Colonic mucosa (tissue), 4 donors: ENCODE measurements at regions not wholly inside any gene's neighbourhood (a gene's known extent, or its start where the extent isn't known, plus 50 kb on each side); places are given as distances from the start of the nearest gene placed in this dataset.

Source experiments
- DNase-seq: peaks from one replicate; pipeline ENCODE4 v3.0.0-alpha.2; 2020
- H3K27ac ChIP-seq: fragments of 200-600 bp; one replicate; pipeline ENCODE4 v1.8.0; 2021
- H3K27me3 ChIP-seq: fragments of 200-600 bp; one replicate; pipeline ENCODE4 v1.8.0; 2021
- H3K36me3 ChIP-seq: fragments of 200-600 bp; one replicate; pipeline ENCODE4 v1.8.0; 2021
- H3K4me1 ChIP-seq: fragments of 200-600 bp; one replicate; pipeline ENCODE4 v1.8.0; 2021; ENCODE audit warnings: mild to moderate bottlenecking
- H3K4me3 ChIP-seq: fragments of 200-600 bp; one replicate; pipeline ENCODE4 v1.8.0; 2021
- H3K9ac ChIP-seq, 2 donors: one replicate each; pipeline ENCODE4 v1.7.0; 2013; ENCODE audit warnings: control low read depth in 2 of 2, low read depth in 2 of 2, low read length in 2 of 2
- H3K9me3 ChIP-seq: fragments of 200-600 bp; one replicate; pipeline ENCODE4 v1.8.0; 2021
- CTCF ChIP-seq: fragments of 200-600 bp; IDR thresholded peaks from one replicate; pipeline ENCODE4 v1.8.0; 2022; ENCODE audit warnings: antibody characterized with exemption, mild to moderate bottlenecking
- intact Hi-C: fragments of 100-400 bp; cut with DNase I; formaldehyde crosslinking; loops from one replicate; pipeline ENCODE4 v1.14.1; 2022
- donor health status: healthy.
- donor health status: DM: no; HTN: no; CAD: no.
- donor health status: DM: no; HTN: no; CAD: no.

DNA sequence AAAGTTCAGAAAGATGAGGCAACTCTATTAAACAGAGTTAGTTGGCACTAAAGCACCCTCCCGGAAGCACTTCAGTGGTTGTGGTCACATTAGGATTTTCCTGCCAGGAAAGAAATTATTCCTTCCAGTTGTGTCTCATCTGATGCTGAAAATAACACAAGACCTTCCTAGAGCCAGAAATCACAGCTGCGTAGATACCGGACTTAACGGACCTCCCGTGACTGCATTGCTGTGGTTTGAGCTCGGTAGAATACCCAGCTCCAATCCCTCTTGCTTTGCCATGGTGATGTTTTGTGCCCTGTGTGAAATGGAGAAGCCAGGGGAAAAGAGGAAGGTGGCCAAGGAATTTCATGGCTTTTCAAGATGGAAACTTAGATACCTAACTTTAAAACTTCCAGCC is 215.0 kb upstream of the IGF1R start:
- Histone ChIP-seq H3K27ac (no peak overlapping the region), H3K36me3 (no peaks in the 10 kb centered on the region), H3K9me3 (no peaks in the 10 kb centered on the region), H3K4me3 (no peak overlapping the region), H3K9ac (no peak overlapping the region), H3K27me3 (no peaks in the 10 kb centered on the region), H3K4me1 (no peaks in the 10 kb centered on the region)
- TF ChIP-seq CTCF: no peak
- DNase-seq: no peak
- intact Hi-C loops: no loop called here

DNA sequence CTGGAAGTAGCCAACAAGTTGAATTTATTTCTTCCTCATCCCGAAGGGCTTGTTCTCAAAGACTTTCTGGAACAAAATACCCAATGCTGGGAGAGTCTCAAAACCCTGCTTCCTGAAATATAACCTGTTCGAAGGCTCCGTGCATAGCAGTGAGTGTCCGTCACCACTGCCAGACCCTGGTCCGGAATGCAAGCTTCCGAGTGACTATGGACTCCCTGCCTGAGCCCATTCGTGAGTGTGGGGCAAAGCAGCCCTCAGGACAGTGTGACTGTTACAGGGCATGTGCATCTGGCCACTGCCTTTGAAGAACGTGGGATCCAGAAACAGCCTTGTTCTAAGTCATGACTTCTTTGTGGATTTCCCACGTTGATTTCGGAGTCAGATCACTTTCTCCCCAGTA is 214.5 kb upstream of the IGF1R start:
- Histone ChIP-seq H3K27ac (no peak overlapping the region), H3K36me3 (no peaks in the 10 kb centered on the region), H3K4me1 (no peaks in the 10 kb centered on the region), H3K9ac (no peak overlapping the region), H3K4me3 (no peak overlapping the region), H3K9me3 (no peaks in the 10 kb centered on the region), H3K27me3 (no peaks in the 10 kb centered on the region)
- no peak for DNase-seq
- no peak for TF ChIP-seq CTCF
- intact Hi-C loops: no loop called here

- H3K9ac ChIP-seq: no peak overlapping the region
- no peak for DNase-seq
- intact Hi-C loops: no loop called here
- TF ChIP-seq CTCF: no peak
- H3K27ac ChIP-seq: no peak overlapping the region
- no peaks in the 10 kb centered on the region for H3K27me3 ChIP-seq
- no peak overlapping the region for H3K4me3 ChIP-seq
- no peaks in the 10 kb centered on the region for H3K4me1 ChIP-seq
- no peaks in the 10 kb centered on the region for H3K36me3 ChIP-seq
- no peaks in the 10 kb centered on the region for H3K9me3 ChIP-seq
Observed at GRCh38 chr15:98437752-98438151, 210.6 kb upstream of the IGF1R start.

DNA sequence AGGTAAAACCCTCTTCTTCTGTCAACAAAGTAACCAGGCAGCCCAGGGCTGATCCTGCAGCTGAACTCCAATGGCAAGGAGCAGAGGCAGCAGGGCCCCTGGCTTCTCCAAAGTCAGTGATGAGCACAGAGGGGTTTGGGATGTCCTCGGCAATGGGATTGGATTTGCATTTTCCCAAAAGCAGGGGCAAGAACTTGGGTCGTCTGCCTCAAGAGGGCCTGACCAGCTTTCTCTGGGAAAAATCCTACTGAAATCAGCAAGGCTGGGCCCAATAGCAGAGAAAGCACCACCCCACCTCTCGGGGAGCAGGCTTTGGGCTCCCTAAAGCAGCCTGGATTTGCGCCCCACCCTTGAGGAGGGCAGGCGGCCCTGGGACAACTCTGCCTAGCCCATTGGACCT is 210.0 kb upstream of the IGF1R start:
- H3K27me3 ChIP-seq: no peaks in the 10 kb centered on the region
- no peaks in the 10 kb centered on the region for H3K4me1 ChIP-seq
- no peak overlapping the region for H3K4me3 ChIP-seq
- no peaks in the 10 kb centered on the region for H3K36me3 ChIP-seq
- DNase-seq: no peak
- no peak overlapping the region for H3K9ac ChIP-seq
- intact Hi-C loops: no loop called here
- no peak overlapping the region for H3K27ac ChIP-seq
- H3K9me3 ChIP-seq: no peaks in the 10 kb centered on the region
- TF ChIP-seq CTCF: no peak

DNA sequence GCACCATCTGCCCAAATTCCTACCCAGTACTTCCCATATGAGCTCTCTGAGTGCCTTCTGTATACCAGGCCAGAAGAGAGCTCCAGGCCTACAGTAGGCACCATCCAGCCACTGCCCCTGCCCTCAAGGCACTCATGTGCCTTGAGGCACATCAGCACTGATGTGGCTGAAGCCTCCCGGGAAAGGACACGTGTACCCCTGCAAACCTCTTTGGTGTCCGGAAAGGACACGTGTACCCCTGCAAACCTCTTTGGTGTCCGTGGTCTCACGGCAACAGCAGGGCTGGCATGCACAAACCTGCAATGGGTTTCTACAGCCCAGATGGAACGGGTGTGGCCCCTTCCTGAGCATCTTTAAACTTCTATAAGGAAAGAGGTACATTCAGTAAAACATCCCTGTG is 209.4 kb upstream of the IGF1R start:
- no peaks in the 10 kb centered on the region for H3K9me3 ChIP-seq
- intact Hi-C loops: no loop called here
- no peaks in the 10 kb centered on the region for H3K4me1 ChIP-seq
- H3K36me3 ChIP-seq: no peaks in the 10 kb centered on the region
- no peak for TF ChIP-seq CTCF
- no peak overlapping the region for H3K4me3 ChIP-seq
- no peak overlapping the region for H3K9ac ChIP-seq
- no peak overlapping the region for H3K27ac ChIP-seq
- DNase-seq: no peak
- no peaks in the 10 kb centered on the region for H3K27me3 ChIP-seq

GRCh38 chr15:98439523-98439942 is 208.8 kb upstream of the IGF1R start:
- Histone ChIP-seq H3K27me3 (no peaks in the 10 kb centered on the region), H3K27ac (no peak overlapping the region), H3K4me3 (no peak overlapping the region), H3K9me3 (no peaks in the 10 kb centered on the region), H3K9ac (no peak overlapping the region), H3K4me1 (no peaks in the 10 kb centered on the region), H3K36me3 (no peaks in the 10 kb centered on the region)
- no peak for TF ChIP-seq CTCF
- DNase-seq: no peak
- intact Hi-C loops: no loop called here
